SK-N-SH treated with all-trans-retinoic acid at 6 μM for 48 hours (cell line): ENCODE measurements at regions not wholly inside any gene's neighbourhood (a gene's known extent, or its start where the extent isn't known, plus 50 kb on each side); places are given as distances from the start of the nearest gene placed in this dataset.

ENCODE experiments used
- ATAC-seq: fragments of 200-7000 bp; cut with Tn5 transposase; 3 replicates; pipeline ENCODE4 v1.9.1; 2020; ENCODE audit warnings: mild to moderate bottlenecking, moderate library complexity
- ARNTL ChIP-seq: fragments of 450-650 bp; formaldehyde crosslinking; IDR thresholded peaks from 2 replicates; pipeline ENCODE4 v1.5.0; 2020; ENCODE audit warnings: low read depth, mild to moderate bottlenecking, moderate library complexity, borderline replicate concordance
- BACH2 ChIP-seq: fragments of 250-450 bp; sonication (Bioruptor Pico); IDR thresholded peaks from 2 replicates; pipeline ENCODE4 v1.9.0; 2021; ENCODE audit warnings: mild to moderate bottlenecking, borderline replicate concordance
- CSDC2 ChIP-seq: fragments of 250-450 bp; sonication (Bioruptor Pico); IDR thresholded peaks from 2 replicates; pipeline ENCODE4 v1.5.0; 2020; ENCODE audit warnings: mild to moderate bottlenecking, moderate library complexity
- ESRRG ChIP-seq: fragments of 250-450 bp; sonication (Bioruptor Pico); IDR thresholded peaks from 2 replicates; pipeline ENCODE4 v1.6.1; 2021; ENCODE audit warnings: mild to moderate bottlenecking
- GLIS3 ChIP-seq: fragments of 250-450 bp; sonication (Bioruptor Pico); IDR thresholded peaks from 2 replicates; pipeline ENCODE4 v1.5.0; 2020; ENCODE audit warnings: mild to moderate bottlenecking, moderate library complexity
- ISL1 ChIP-seq: fragments of 250-450 bp; sonication (Bioruptor Pico); IDR thresholded peaks from 2 replicates; pipeline ENCODE4 v2.1.2; 2022; ENCODE audit warnings: mild to moderate bottlenecking, moderate library complexity
- OSR1 ChIP-seq: fragments of 250-450 bp; sonication (Bioruptor Pico); IDR thresholded peaks from 2 replicates; pipeline ENCODE4 v1.8.0; 2022; ENCODE audit warnings: moderate library complexity, mild to moderate bottlenecking, inconsistent platforms
- PPARA ChIP-seq: fragments of 250-450 bp; sonication (Bioruptor Pico); IDR thresholded peaks from 2 replicates; pipeline ENCODE4 v1.5.0; 2020; ENCODE audit warnings: mild to moderate bottlenecking, borderline replicate concordance
- RARB ChIP-seq: fragments of 250-450 bp; sonication (Bioruptor Pico); IDR thresholded peaks from 2 replicates; pipeline ENCODE4 v1.8.0; 2021; ENCODE audit warnings: mild to moderate bottlenecking, moderate library complexity
- SNAI2 ChIP-seq: fragments of 250-450 bp; sonication (Bioruptor Pico); IDR thresholded peaks from 2 replicates; pipeline ENCODE4 v1.5.0; 2020; ENCODE audit warnings: mild to moderate bottlenecking, moderate library complexity
- TCF4 ChIP-seq: fragments of 250-450 bp; sonication (Bioruptor Pico); IDR thresholded peaks from 2 replicates; pipeline ENCODE4 v1.8.0; 2021; ENCODE audit warnings: mild to moderate bottlenecking, moderate library complexity, borderline replicate concordance
- TOX ChIP-seq: fragments of 250-450 bp; sonication (Bioruptor Pico); IDR thresholded peaks from 2 replicates; pipeline ENCODE4 v1.8.0; 2021; ENCODE audit warnings: mild to moderate bottlenecking, moderate library complexity, borderline replicate concordance
- ZC3H10 ChIP-seq: fragments of 250-450 bp; sonication (Bioruptor Pico); IDR thresholded peaks from 2 replicates; pipeline ENCODE4 v1.5.1; 2021; ENCODE audit warnings: mild to moderate bottlenecking, moderate library complexity
- ZFP30 ChIP-seq: fragments of 450-650 bp; formaldehyde crosslinking; IDR thresholded peaks from 2 replicates; pipeline ENCODE4 v1.5.0; 2022; ENCODE audit warnings: mild to moderate bottlenecking, moderate library complexity
- ZNF565 ChIP-seq: fragments of 450-650 bp; formaldehyde crosslinking; conservative IDR thresholded peaks from 2 replicates; pipeline ENCODE4 v1.5.0; 2020; ENCODE audit warnings: low read depth, mild to moderate bottlenecking, moderate library complexity
- ZNF70 ChIP-seq: fragments of 450-650 bp; formaldehyde crosslinking; IDR thresholded peaks from 2 replicates; pipeline ENCODE4 v1.5.0; 2020; ENCODE audit warnings: mild to moderate bottlenecking, moderate library complexity
- ZNF8 ChIP-seq: fragments of 450-650 bp; formaldehyde crosslinking; IDR thresholded peaks from 2 replicates; pipeline ENCODE4 v1.5.0; 2020; ENCODE audit warnings: mild to moderate bottlenecking, moderate library complexity
- TF ChIP-seq, protein P1 (sequence below): fragments of 250-450 bp; sonication (Bioruptor Pico); IDR thresholded peaks from 2 replicates; pipeline ENCODE4 v1.5.0; 2020; ENCODE audit warnings: mild to moderate bottlenecking, moderate library complexity
- TF ChIP-seq, protein P2 (sequence below): fragments of 250-450 bp; sonication (Bioruptor Pico); IDR thresholded peaks from 2 replicates; pipeline ENCODE4 v1.5.1; 2021; ENCODE audit warnings: mild to moderate bottlenecking, moderate library complexity
- TF ChIP-seq, protein P3 (sequence below): fragments of 250-450 bp; sonication (Bioruptor Pico); IDR thresholded peaks from 2 replicates; pipeline ENCODE4 v1.5.1; 2020; ENCODE audit warnings: low read depth, mild to moderate bottlenecking, moderate library complexity
- TF ChIP-seq, protein P4 (sequence below): fragments of 250-450 bp; sonication (Bioruptor Pico); IDR thresholded peaks from 2 replicates; pipeline ENCODE4 v1.8.0; 2021; ENCODE audit warnings: low read depth, mild to moderate bottlenecking, moderate library complexity, borderline replicate concordance

DNA sequence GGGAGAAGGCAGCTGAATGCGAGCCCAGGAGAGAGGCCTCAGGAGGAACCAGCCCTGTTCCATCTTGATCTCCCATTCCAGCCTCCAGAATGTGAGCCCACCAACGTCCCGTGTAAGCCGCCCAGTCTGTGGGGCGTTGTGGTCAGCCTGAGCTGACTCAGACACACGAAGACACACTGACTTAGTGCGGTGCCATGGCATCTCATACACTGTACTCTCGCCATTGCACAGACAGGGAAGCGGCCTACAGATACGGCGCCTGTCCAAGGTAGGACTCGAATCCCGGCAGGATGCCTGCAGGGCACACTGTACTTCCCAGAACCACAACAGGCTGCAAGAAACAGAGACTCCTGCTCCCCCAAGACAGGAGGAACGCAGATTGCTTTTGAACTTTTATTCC, 179.6 kb downstream of the CTTN start:
- no peak for ATAC-seq
- TF ChIP-seq ISL1 (CRISPR knock-in tag) (no peak), OSR1 (CRISPR knock-in tag) (no peak), RARB (CRISPR knock-in tag) (no peak), ESRRG (no peak), BACH2 (CRISPR knock-in tag) (no peak), CSDC2 (no peak), ZFP30 (no peak), ZNF70 (no peak)
- TF ChIP-seq, protein P1, sequence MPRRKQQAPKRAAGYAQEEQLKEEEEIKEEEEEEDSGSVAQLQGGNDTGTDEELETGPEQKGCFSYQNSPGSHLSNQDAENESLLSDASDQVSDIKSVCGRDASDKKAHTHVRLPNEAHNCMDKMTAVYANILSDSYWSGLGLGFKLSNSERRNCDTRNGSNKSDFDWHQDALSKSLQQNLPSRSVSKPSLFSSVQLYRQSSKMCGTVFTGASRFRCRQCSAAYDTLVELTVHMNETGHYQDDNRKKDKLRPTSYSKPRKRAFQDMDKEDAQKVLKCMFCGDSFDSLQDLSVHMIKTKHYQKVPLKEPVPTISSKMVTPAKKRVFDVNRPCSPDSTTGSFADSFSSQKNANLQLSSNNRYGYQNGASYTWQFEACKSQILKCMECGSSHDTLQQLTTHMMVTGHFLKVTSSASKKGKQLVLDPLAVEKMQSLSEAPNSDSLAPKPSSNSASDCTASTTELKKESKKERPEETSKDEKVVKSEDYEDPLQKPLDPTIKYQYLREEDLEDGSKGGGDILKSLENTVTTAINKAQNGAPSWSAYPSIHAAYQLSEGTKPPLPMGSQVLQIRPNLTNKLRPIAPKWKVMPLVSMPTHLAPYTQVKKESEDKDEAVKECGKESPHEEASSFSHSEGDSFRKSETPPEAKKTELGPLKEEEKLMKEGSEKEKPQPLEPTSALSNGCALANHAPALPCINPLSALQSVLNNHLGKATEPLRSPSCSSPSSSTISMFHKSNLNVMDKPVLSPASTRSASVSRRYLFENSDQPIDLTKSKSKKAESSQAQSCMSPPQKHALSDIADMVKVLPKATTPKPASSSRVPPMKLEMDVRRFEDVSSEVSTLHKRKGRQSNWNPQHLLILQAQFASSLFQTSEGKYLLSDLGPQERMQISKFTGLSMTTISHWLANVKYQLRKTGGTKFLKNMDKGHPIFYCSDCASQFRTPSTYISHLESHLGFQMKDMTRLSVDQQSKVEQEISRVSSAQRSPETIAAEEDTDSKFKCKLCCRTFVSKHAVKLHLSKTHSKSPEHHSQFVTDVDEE (CRISPR knock-in tag), result no peak
- TF ChIP-seq, protein P2, sequence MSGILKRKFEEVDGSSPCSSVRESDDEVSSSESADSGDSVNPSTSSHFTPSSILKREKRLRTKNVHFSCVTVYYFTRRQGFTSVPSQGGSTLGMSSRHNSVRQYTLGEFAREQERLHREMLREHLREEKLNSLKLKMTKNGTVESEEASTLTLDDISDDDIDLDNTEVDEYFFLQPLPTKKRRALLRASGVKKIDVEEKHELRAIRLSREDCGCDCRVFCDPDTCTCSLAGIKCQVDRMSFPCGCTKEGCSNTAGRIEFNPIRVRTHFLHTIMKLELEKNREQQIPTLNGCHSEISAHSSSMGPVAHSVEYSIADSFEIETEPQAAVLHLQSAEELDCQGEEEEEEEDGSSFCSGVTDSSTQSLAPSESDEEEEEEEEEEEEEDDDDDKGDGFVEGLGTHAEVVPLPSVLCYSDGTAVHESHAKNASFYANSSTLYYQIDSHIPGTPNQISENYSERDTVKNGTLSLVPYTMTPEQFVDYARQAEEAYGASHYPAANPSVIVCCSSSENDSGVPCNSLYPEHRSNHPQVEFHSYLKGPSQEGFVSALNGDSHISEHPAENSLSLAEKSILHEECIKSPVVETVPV, result no peak

DNA sequence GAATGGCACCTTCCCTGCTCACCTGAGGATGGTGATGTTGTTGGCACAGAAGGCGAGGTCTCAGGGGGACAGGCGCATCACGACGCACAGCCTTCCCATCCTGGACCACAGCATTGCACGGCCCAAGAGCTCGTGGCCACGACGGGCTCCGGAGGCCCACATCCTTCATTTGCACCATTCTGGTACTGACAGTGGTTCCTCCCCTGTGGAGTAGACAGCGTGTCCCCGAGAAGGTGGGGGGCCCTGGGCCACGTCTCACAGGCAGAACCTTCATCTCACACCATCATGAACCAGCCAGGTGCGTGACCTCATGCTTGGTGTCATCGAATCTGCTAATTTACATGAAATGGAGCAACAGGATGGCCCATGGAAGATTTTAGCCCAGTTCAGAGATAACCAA, 180.0 kb downstream of the CTTN start:
- TF ChIP-seq, protein P3, sequence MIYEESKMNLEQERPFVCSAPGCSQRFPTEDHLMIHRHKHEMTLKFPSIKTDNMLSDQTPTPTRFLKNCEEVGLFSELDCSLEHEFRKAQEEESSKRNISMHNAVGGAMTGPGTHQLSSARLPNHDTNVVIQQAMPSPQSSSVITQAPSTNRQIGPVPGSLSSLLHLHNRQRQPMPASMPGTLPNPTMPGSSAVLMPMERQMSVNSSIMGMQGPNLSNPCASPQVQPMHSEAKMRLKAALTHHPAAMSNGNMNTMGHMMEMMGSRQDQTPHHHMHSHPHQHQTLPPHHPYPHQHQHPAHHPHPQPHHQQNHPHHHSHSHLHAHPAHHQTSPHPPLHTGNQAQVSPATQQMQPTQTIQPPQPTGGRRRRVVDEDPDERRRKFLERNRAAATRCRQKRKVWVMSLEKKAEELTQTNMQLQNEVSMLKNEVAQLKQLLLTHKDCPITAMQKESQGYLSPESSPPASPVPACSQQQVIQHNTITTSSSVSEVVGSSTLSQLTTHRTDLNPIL (CRISPR knock-in tag), result no peak
- no peak for TF ChIP-seq BACH2 (CRISPR knock-in tag)
- TF ChIP-seq, protein P4, sequence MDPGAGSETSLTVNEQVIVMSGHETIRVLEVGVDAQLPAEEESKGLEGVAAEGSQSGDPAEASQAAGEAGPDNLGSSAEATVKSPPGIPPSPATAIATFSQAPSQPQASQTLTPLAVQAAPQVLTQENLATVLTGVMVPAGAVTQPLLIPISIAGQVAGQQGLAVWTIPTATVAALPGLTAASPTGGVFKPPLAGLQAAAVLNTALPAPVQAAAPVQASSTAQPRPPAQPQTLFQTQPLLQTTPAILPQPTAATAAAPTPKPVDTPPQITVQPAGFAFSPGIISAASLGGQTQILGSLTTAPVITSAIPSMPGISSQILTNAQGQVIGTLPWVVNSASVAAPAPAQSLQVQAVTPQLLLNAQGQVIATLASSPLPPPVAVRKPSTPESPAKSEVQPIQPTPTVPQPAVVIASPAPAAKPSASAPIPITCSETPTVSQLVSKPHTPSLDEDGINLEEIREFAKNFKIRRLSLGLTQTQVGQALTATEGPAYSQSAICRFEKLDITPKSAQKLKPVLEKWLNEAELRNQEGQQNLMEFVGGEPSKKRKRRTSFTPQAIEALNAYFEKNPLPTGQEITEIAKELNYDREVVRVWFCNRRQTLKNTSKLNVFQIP, result no peak
- no peak for TF ChIP-seq TOX (CRISPR knock-in tag)
- no peak for TF ChIP-seq ZNF565 (CRISPR knock-in tag)
- no peak for TF ChIP-seq SNAI2 (CRISPR knock-in tag)
- TF ChIP-seq RARB (CRISPR knock-in tag), result no peak
- no peak for TF ChIP-seq ZNF8 (CRISPR knock-in tag)
- ATAC-seq, result no peak

DNA sequence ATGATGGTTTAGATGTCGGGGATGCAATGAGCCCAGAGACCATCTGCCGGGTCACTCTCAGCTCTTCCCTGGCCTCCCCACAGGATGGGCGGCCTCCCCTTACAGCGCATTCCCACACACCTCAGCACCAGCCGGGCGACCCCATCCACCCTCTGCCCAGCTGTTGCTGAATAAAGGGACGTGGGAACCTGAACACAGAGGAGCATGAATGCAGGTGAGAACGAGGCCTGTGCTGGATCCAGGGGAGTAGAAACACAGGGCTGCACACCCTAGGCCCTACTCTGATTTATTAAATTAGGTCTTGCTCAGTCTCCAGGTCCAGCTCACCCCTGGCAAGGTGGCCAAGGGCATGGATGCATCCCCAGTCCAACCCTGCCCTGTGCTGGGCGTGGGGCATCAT, 180.5 kb downstream of the CTTN start:
- TF ChIP-seq, protein P4, result no peak
- TF ChIP-seq BACH2 (CRISPR knock-in tag), result no peak
- TF ChIP-seq TCF4 (CRISPR knock-in tag), result no peak
- no peak for TF ChIP-seq ARNTL (CRISPR knock-in tag)
- TF ChIP-seq OSR1 (CRISPR knock-in tag), result no peak
- no peak for TF ChIP-seq TOX (CRISPR knock-in tag)
- no peak for TF ChIP-seq GLIS3
- TF ChIP-seq ZC3H10 (CRISPR knock-in tag), result no peak
- no peak for ATAC-seq

DNA sequence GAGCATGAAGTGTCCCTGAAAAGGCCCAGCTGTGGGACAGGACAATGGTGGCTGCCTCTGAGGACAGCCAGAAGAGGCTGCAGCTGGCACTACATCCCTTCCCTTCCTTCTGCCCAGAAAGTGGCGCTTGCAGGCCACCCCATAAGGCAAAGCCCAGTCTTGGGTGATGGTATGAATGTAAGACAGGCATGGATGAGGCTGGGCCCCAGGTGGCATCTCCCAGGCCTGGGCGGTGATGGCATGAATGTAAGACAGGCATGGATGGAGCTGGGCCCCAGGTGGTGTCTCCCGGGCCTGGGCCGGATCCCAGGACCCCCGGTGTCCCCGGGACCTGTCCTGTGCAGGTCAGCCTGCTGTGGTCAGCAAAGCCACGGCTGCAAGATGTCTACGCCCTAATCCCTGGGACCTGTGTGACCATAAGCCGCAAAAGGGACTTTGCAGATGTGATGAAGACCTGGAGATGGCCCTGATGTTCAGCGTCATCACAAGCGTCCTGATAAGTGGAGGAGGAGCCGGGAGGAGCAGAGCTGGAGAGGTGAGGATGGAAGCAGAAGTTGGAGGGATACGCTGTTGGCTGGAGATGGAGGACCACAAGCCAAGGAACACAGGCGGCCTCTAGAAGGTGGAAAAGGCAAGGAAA, 181.1 kb downstream of the CTTN start:
- ATAC-seq, result no peak

More for the DNA sequence above, 181.1 kb downstream of the CTTN start:
- TF ChIP-seq ARNTL (CRISPR knock-in tag), result no peak
- TF ChIP-seq ZNF565 (CRISPR knock-in tag), result no peak
- TF ChIP-seq ISL1 (CRISPR knock-in tag), result no peak
- TF ChIP-seq, protein P3 (CRISPR knock-in tag), result no peak
- TF ChIP-seq ZNF70, result no peak
- TF ChIP-seq ZNF8 (CRISPR knock-in tag), result no peak
- no peak for TF ChIP-seq BACH2 (CRISPR knock-in tag)
- TF ChIP-seq, protein P4, result no peak
- TF ChIP-seq, protein P2, result no peak
- TF ChIP-seq RARB (CRISPR knock-in tag), result no peak
- no peak for TF ChIP-seq ZC3H10 (CRISPR knock-in tag)
- no peak for TF ChIP-seq GLIS3
- TF ChIP-seq TOX (CRISPR knock-in tag), result no peak
- no peak for TF ChIP-seq PPARA (CRISPR knock-in tag)
- TF ChIP-seq SNAI2 (CRISPR knock-in tag), result no peak
